SK-N-SH (cell line): ENCODE measurements at regions not wholly inside any gene's neighbourhood (a gene's known extent, or its start where the extent isn't known, plus 50 kb on each side); places are given as distances from the start of the nearest gene placed in this dataset.
A peak's percentile ranks its signal among the peaks of the same experiment; 100 is the strongest.

Experiments
- CTCF ChIA-PET: fragments of 300-600, 350-600 bp; formaldehyde crosslinking; extraction: SDS; loops from one replicate; lab custom pipeline; 2021; lab: Yijun Ruan, JAX
- POLR2A ChIA-PET: fragments of 350-600 bp; sonication (Branson Sonifier 250); formaldehyde crosslinking; extraction: SDS; loops from one replicate; lab custom pipeline; 2020; ENCODE audit warnings: antibody characterized with exemption, inconsistent platforms; lab: Yijun Ruan, JAX
- DNase-seq: peaks from one replicate; pipeline ENCODE4 v3.0.0; 2012
- H2AFZ ChIP-seq: fragments of 200-600 bp; sonication (generic); 2 replicates; pipeline ENCODE4 v1.8.1; 2016; ENCODE audit warnings: antibody characterized with exemption, mild to moderate bottlenecking, low read depth
- H3F3A ChIP-seq: fragments of 200-600 bp; sonication (generic); replicated peaks from 2 replicates; pipeline ENCODE3; 2016; ENCODE audit warnings: antibody characterized with exemption, mild to moderate bottlenecking; ENCODE audit not compliant: insufficient read depth
- H3K27ac ChIP-seq, 2 experiments: fragments of 200-500 bp in 1 of 2; fragments of 200-600 bp in 1 of 2; sonication (Bioruptor generic) in 1 of 2; sonication (generic), shearing (Covaris generic) in 1 of 2; 2 replicates each; pipeline versions ENCODE4 v1.5.1 to v1.6.1; 2014 to 2016; ENCODE audit warnings: low read depth in 2 of 2, inconsistent platforms in 1 of 2, low read length in 1 of 2, mild to moderate bottlenecking in 1 of 2, mixed read lengths in 1 of 2
- H3K27me3 ChIP-seq: fragments of 200-600 bp; sonication (generic), shearing (Covaris generic); 2 replicates; pipeline ENCODE4 v1.6.1; 2016; ENCODE audit warnings: mixed run types; ENCODE audit not compliant: insufficient read depth
- H3K36me3 ChIP-seq, 2 experiments: fragments of 200-500 bp in 1 of 2; fragments of 200-600 bp in 1 of 2; sonication (Bioruptor generic) in 1 of 2; sonication (generic) in 1 of 2; replicated peaks in 1 of 2; 2 replicates each; pipeline versions ENCODE3 to v1.5.1; 2014 to 2016; ENCODE audit warnings: low read length in 1 of 2, mild to moderate bottlenecking in 1 of 2; ENCODE audit not compliant: insufficient read depth in 2 of 2, control insufficient read depth in 1 of 2
- H3K4me1 ChIP-seq, 2 experiments: fragments of 200-500 bp in 1 of 2; fragments of 200-600 bp in 1 of 2; sonication (Bioruptor generic) in 1 of 2; sonication (generic), shearing (Covaris generic) in 1 of 2; 2 replicates each; pipeline versions ENCODE4 v1.5.1 to v1.6.1; 2014 to 2016; ENCODE audit warnings: low read depth in 1 of 2, low read length in 1 of 2, mixed run types in 1 of 2; ENCODE audit not compliant: insufficient read depth in 2 of 2, control insufficient read depth in 1 of 2
- H3K4me2 ChIP-seq: fragments of 200-600 bp; sonication (generic), shearing (Covaris generic); 2 replicates; pipeline ENCODE4 v1.6.1; 2017; ENCODE audit warnings: mixed run types
- H3K4me3 ChIP-seq, 2 experiments: fragments of 200-500 bp in 1 of 2; fragments of 200-600 bp in 1 of 2; sonication (Bioruptor generic) in 1 of 2; sonication (generic), shearing (Covaris generic) in 1 of 2; 2 replicates each; pipeline versions ENCODE4 v1.5.1 to v1.8.1; 2014 to 2016; ENCODE audit warnings: low read depth in 2 of 2, inconsistent platforms in 1 of 2, low read length in 1 of 2, mild to moderate bottlenecking in 1 of 2, mixed read lengths in 1 of 2, moderate library complexity in 1 of 2
- H3K79me2 ChIP-seq: fragments of 200-600 bp; sonication (generic); 2 replicates; pipeline ENCODE4 v1.8.1; 2017; ENCODE audit warnings: mild to moderate bottlenecking; ENCODE audit not compliant: insufficient read depth
- H3K9ac ChIP-seq: fragments of 200-600 bp; sonication (generic); 2 replicates; pipeline ENCODE4 v1.6.1; 2017; ENCODE audit warnings: mixed run types
- H3K9me2 ChIP-seq: fragments of 200-600 bp; sonication (generic); 2 replicates; pipeline ENCODE4 v1.6.1; 2017; ENCODE audit warnings: mixed run types
- H3K9me3 ChIP-seq: fragments of 200-600 bp; sonication (generic); 2 replicates; pipeline ENCODE4 v1.6.1; 2017; ENCODE audit warnings: mixed run types, mild to moderate bottlenecking, moderate library complexity
- H4K20me1 ChIP-seq: fragments of 200-600 bp; sonication (generic); 2 replicates; pipeline ENCODE4 v1.6.1; 2017; ENCODE audit warnings: mild to moderate bottlenecking, mixed run types; ENCODE audit not compliant: insufficient read depth
- CTCF ChIP-seq: fragments of 200-600 bp; sonication (generic); IDR thresholded peaks from 2 replicates; pipeline ENCODE4 v1.6.1; 2017; ENCODE audit warnings: antibody characterized with exemption, mild to moderate bottlenecking, moderate library complexity
- ELF1 ChIP-seq: IDR thresholded peaks from 2 replicates; pipeline ENCODE4 v1.4.0; 2012
- JUND ChIP-seq: IDR thresholded peaks from 2 replicates; pipeline ENCODE4 v1.4.0; 2012
- MEF2A ChIP-seq: IDR thresholded peaks from 2 replicates; pipeline ENCODE4 v1.4.0; 2012; ENCODE audit warnings: low read depth, borderline replicate concordance
- NFIC ChIP-seq: IDR thresholded peaks from 2 replicates; pipeline ENCODE4 v1.4.0; 2012; ENCODE audit warnings: borderline replicate concordance
- POLR2AphosphoS5 ChIP-seq: IDR thresholded peaks from 2 replicates; pipeline ENCODE4 v1.6.1; 2012; ENCODE audit warnings: low read depth, low read length
- RAD21 ChIP-seq: IDR thresholded peaks from 2 replicates; pipeline ENCODE4 v1.6.1; 2012; ENCODE audit warnings: mild to moderate bottlenecking, low read length
- RXRA ChIP-seq: IDR thresholded peaks from 2 replicates; pipeline ENCODE4 v1.4.0; 2012; ENCODE audit warnings: low read depth, mild to moderate bottlenecking, borderline replicate concordance
- SMC3 ChIP-seq: IDR thresholded peaks from 2 replicates; pipeline ENCODE4 v1.6.1; 2012; ENCODE audit warnings: low read depth, low read length, improper control_type of control experiment
- TAF1 ChIP-seq: IDR thresholded peaks from 2 replicates; pipeline ENCODE4 v1.6.1; 2012; ENCODE audit warnings: low read depth, mild to moderate bottlenecking, low read length, moderate library complexity, borderline replicate concordance
- TCF12 ChIP-seq: IDR thresholded peaks from 2 replicates; pipeline ENCODE4 v1.4.0; 2012
- TEAD4 ChIP-seq: IDR thresholded peaks from 2 replicates; pipeline ENCODE4 v1.4.0; 2012; ENCODE audit warnings: mild to moderate bottlenecking, borderline replicate concordance; ENCODE audit not compliant: insufficient read depth
- USF1 ChIP-seq: IDR thresholded peaks from 2 replicates; pipeline ENCODE4 v1.4.0; 2012; ENCODE audit warnings: low read depth, borderline replicate concordance
- USF2 ChIP-seq: fragments of 150-350 bp; IDR thresholded peaks from 2 replicates; pipeline ENCODE4 v1.6.1; 2017; ENCODE audit warnings: antibody characterized with exemption, low read length, low read depth, borderline replicate concordance
- whole genome bisulfite sequencing: methylation state at CpG from one replicate; pipeline ENCODE4 v1.1.6; 2017; ENCODE audit warnings: low lambda C conversion rate; 5-methylcytosine and 5-hydroxymethylcytosine counted together

- Histone ChIP-seq H3K9me2 (no peaks in the 10 kb centered on the region), H4K20me1 (no peaks in the 10 kb centered on the region), H3K4me3 (no peak overlapping the region), H3F3A (peaks cover 4% of the 10 kb centered on the region), H3K9ac (no peak overlapping the region), H3K4me1 (no peaks in the 10 kb centered on the region), H3K9me3 (no peaks in the 10 kb centered on the region), H2AFZ (no peak overlapping the region), H3K27me3 (no peaks in the 10 kb centered on the region), H3K79me2 (no peaks in the 10 kb centered on the region), H3K36me3 (no peaks in the 10 kb centered on the region), H3K27ac (no peak overlapping the region), H3K4me2 (0 out of 2 replicates have a peak overlapping the region, but pooled peaks have one; percentile 3)
- DNase-seq: no peak
- CTCF ChIA-PET: interaction anchor here (0.6 to 1.5 kb wide), 4 partner anchors 9 to 344 kb away, joined by 3 to 9 read pairs (median 4); no protein-coding TSS in a partner anchor
- 45% methylated on average over 6 of the region's 7 CpGs for WGBS
- POLR2A ChIA-PET: no interaction called here
- TF ChIP-seq NFIC: peak; percentile 19; the same call in 1 of the 2 replicates
- peak; percentile 18; the same call in 1 of the 2 replicates for TF ChIP-seq TCF12
- TF ChIP-seq ELF1: no peak
- no peak for TF ChIP-seq USF2
Measured at GRCh38 chr1:48069662-48070395, 72.6 kb upstream of the TRABD2B start.

GRCh38 chr1:48068206-48068605 lies 71.0 kb upstream of the TRABD2B start:
- CTCF ChIA-PET: interaction anchor here (1.0 to 3.8 kb wide), 5 partner anchors 9 to 329 kb away, joined by 4 to 17 read pairs (median 6); partner anchors contain the start of gene TRABD2B
- H3K27me3 ChIP-seq: no peaks in the 10 kb centered on the region

GRCh38 chr1:48066936-48067335 lies 69.8 kb upstream of the TRABD2B start:
- no peaks in the 10 kb centered on the region for H4K20me1 ChIP-seq
- H2AFZ ChIP-seq: no peak overlapping the region
- no peaks in the 10 kb centered on the region for H3K9me3 ChIP-seq
- no peak overlapping the region for H3K9ac ChIP-seq
- H3K79me2 ChIP-seq: no peaks in the 10 kb centered on the region
- H3K36me3 ChIP-seq: no peaks in the 10 kb centered on the region
- H3K27ac ChIP-seq: no peak overlapping the region
- ChIA-PET CTCF (interaction anchor here (1.0 to 3.8 kb wide), 7 partner anchors 10 to 341 kb away, joined by 4 to 17 read pairs (median 6); partner anchors contain the start of gene TRABD2B), POLR2A (no interaction called here)
- H3K9me2 ChIP-seq: no peaks in the 10 kb centered on the region
- WGBS: 52% methylated on average over 4 of the region's 4 CpGs
- H3F3A ChIP-seq: peaks cover 4% of the 10 kb centered on the region
- DNase-seq: no peak
- no peaks in the 10 kb centered on the region; a peak in 1 of 4 replicates for H3K4me1 ChIP-seq
- H3K27me3 ChIP-seq: no peaks in the 10 kb centered on the region
- no peak overlapping the region for H3K4me3 ChIP-seq
- H3K4me2 ChIP-seq: no peak overlapping the region
- TF ChIP-seq RXRA (no peak), TEAD4 (no peak), JUND (no peak), TAF1 (no peak), MEF2A (no peak), CTCF (no peak), RAD21 (no peak), USF1 (no peak), ELF1 (no peak), TCF12 (no peak), POLR2AphosphoS5 (no peak), NFIC (no peak), SMC3 (no peak)

More at GRCh38 chr1:48068206-48068605, 71.0 kb upstream of the TRABD2B start:
- Histone ChIP-seq H3K79me2 (no peaks in the 10 kb centered on the region), H3K4me2 (no peak overlapping the region), H3K36me3 (no peaks in the 10 kb centered on the region), H2AFZ (no peak overlapping the region), H3K9me3 (no peaks in the 10 kb centered on the region), H3F3A (peaks cover 4% of the 10 kb centered on the region), H3K9me2 (no peaks in the 10 kb centered on the region), H3K4me1 (no peaks in the 10 kb centered on the region), H3K9ac (no peak overlapping the region), H3K27ac (no peak overlapping the region), H4K20me1 (no peaks in the 10 kb centered on the region), H3K4me3 (no peak overlapping the region)
- 54% methylated on average over 1 of the region's 1 CpG for WGBS
- TF ChIP-seq USF2: no peak
- DNase-seq: no peak
- POLR2A ChIA-PET: no interaction called here
